GM12891 (cell line): ENCODE measurements at regions not wholly inside any gene's neighbourhood (a gene's known extent, or its start where the extent isn't known, plus 50 kb on each side); places are given as distances from the start of the nearest gene placed in this dataset.
"Not testable (repeated sequence)": the region's sequence is repeated elsewhere in the genome, so short reads cannot be mapped to it uniquely, and the experiment has no call there.

Source experiments
- POLR2A ChIP-seq: IDR thresholded peaks from 2 replicates; pipeline ENCODE4 v1.6.1; 2011; ENCODE audit warnings: low read depth, low read length, control low read depth
- POLR2AphosphoS5 ChIP-seq: IDR thresholded peaks from 2 replicates; pipeline ENCODE4 v1.6.1; 2011; ENCODE audit warnings: low read depth, low read length, control low read depth
- SPI1 ChIP-seq: IDR thresholded peaks from 2 replicates; pipeline ENCODE4 v1.6.1; 2011; ENCODE audit warnings: low read depth, low read length, control low read depth

GRCh38 chr21:27768046-27768637, 801.3 kb upstream of the ADAMTS5 start:
- TF ChIP-seq SPI1, POLR2A, POLR2AphosphoS5: not testable (repeated sequence)
